NCI-H82 treated with DMSO at 0.1 percent for 48 hours (cell line): ENCODE measurements at regions not wholly inside any gene's neighbourhood (a gene's known extent, or its start where the extent isn't known, plus 50 kb on each side); places are given as distances from the start of the nearest gene placed in this dataset.
"Not testable (repeated sequence)": the region's sequence is repeated elsewhere in the genome, so short reads cannot be mapped to it uniquely, and the experiment has no call there.

ENCODE experiments used
- DNase-seq: peaks from one replicate; lab custom pipeline; 2025; ENCODE audit not compliant: unreplicated experiment; lab: John Stamatoyannopoulos, UW

GRCh38 chr18:44564922-44565321, 115.8 kb upstream of the SETBP1 start:
- no peak for DNase-seq

GRCh38 chr18:44568342-44568741, 112.3 kb upstream of the SETBP1 start:
- no peak for DNase-seq

GRCh38 chr18:44568986-44569385, 111.7 kb upstream of the SETBP1 start:
- no peak for DNase-seq

- DNase-seq, result no peak
Measured at GRCh38 chr18:44569391-44570055, 111.2 kb upstream of the SETBP1 start.

GRCh38 chr18:44579028-44579702, 101.5 kb upstream of the SETBP1 start:
- peak; percentile 31 for DNase-seq

- no peak for DNase-seq
Measured at GRCh38 chr18:44579745-44580144, 100.9 kb upstream of the SETBP1 start.

GRCh38 chr18:44580159-44580558, 100.5 kb upstream of the SETBP1 start:
- no peak for DNase-seq

GRCh38 chr18:44580782-44581181, 99.9 kb upstream of the SETBP1 start:
- DNase-seq, result not testable (repeated sequence)

- no peak for DNase-seq
Measured at GRCh38 chr18:44582456-44582855, 98.2 kb upstream of the SETBP1 start.

- DNase-seq, result no peak
Measured at GRCh38 chr18:44584900-44585299, 95.8 kb upstream of the SETBP1 start.

GRCh38 chr18:44586782-44587524, 93.7 kb upstream of the SETBP1 start:
- no peak for DNase-seq

- peak; percentile 95 for DNase-seq
Measured at GRCh38 chr18:44588508-44588907, 92.2 kb upstream of the SETBP1 start.

GRCh38 chr18:44589693-44590355, 90.9 kb upstream of the SETBP1 start:
- DNase-seq, result no peak

- DNase-seq, result no peak
Measured at GRCh38 chr18:44590956-44591670, 89.6 kb upstream of the SETBP1 start.

GRCh38 chr18:44592639-44593038, 88.0 kb upstream of the SETBP1 start:
- peak; percentile 30 for DNase-seq

GRCh38 chr18:44594799-44595467, 85.8 kb upstream of the SETBP1 start:
- no peak for DNase-seq

GRCh38 chr18:44597797-44598196, 82.9 kb upstream of the SETBP1 start:
- no peak for DNase-seq

- no peak for DNase-seq
Measured at GRCh38 chr18:44598514-44598913, 82.2 kb upstream of the SETBP1 start.

GRCh38 chr18:44599412-44599811, 81.3 kb upstream of the SETBP1 start:
- DNase-seq, result no peak

GRCh38 chr18:44601447-44601846, 79.2 kb upstream of the SETBP1 start:
- no peak for DNase-seq
